MM.1S (cell line): ENCODE measurements at regions not wholly inside any gene's neighbourhood (a gene's known extent, or its start where the extent isn't known, plus 50 kb on each side); places are given as distances from the start of the nearest gene placed in this dataset.

ENCODE experiments used
- CTCF ChIP-seq: fragments of 300-600 bp; sonication (generic); IDR thresholded peaks from 2 replicates; pipeline ENCODE4 v1.5.1; 2016; ENCODE audit warnings: antibody characterized with exemption, low read length, mixed read lengths
- EZH2 ChIP-seq: fragments of 300-600 bp; sonication (generic); optimal IDR thresholded peaks from 2 replicates; pipeline ENCODE3; 2017; ENCODE audit warnings: low read depth, mild to moderate bottlenecking, antibody characterized with exemption, low read length, mixed read lengths

GRCh38 chr21:22174746-22175145 lies 1176.5 kb downstream of the NCAM2 start:
- TF ChIP-seq CTCF (no peak), EZH2 (no peak)
